Astrocyte (in vitro differentiated cells and primary cell): ENCODE measurements at regions not wholly inside any gene's neighbourhood (a gene's known extent, or its start where the extent isn't known, plus 50 kb on each side); places are given as distances from the start of the nearest gene placed in this dataset.

Experiments
- DNase-seq: peaks from one replicate; pipeline ENCODE4 v3.0.0-alpha.2; 2010; ENCODE audit warnings: low read depth
- FAIRE-seq: peaks from 2 replicates; lab custom pipeline; 2011; peaks lifted over from hg19 to GRCh38; lab: Jason Lieb, UNC
- H2AFZ ChIP-seq: 2 replicates; pipeline ENCODE4 v1.6.0; 2012; ENCODE audit warnings: low read depth, low read length, inconsistent platforms
- H3K27ac ChIP-seq: 2 replicates; pipeline ENCODE4 v1.5.1; 2011; ENCODE audit warnings: low read depth, low read length, inconsistent platforms
- H3K27me3 ChIP-seq: 2 replicates; pipeline ENCODE4 v1.6.0; 2011; ENCODE audit warnings: low read length, inconsistent platforms; ENCODE audit not compliant: insufficient read depth
- H3K36me3 ChIP-seq: 2 replicates; pipeline ENCODE4 v1.5.1; 2011; ENCODE audit warnings: low read length, inconsistent platforms; ENCODE audit not compliant: insufficient read depth
- H3K4me1 ChIP-seq: 2 replicates; pipeline ENCODE4 v1.5.1; 2011; ENCODE audit warnings: low read length, inconsistent platforms; ENCODE audit not compliant: insufficient read depth
- H3K4me2 ChIP-seq: 2 replicates; pipeline ENCODE4 v1.6.0; 2012; ENCODE audit warnings: low read length, inconsistent platforms
- H3K4me3 ChIP-seq: 2 replicates; pipeline ENCODE4 v1.5.1; 2011; ENCODE audit warnings: low read depth, mild to moderate bottlenecking, low read length, inconsistent platforms; ENCODE audit not compliant: insufficient read depth
- H3K79me2 ChIP-seq: 2 replicates; pipeline ENCODE4 v1.6.0; 2012; ENCODE audit warnings: mild to moderate bottlenecking, low read length, inconsistent platforms; ENCODE audit not compliant: insufficient read depth
- H3K9ac ChIP-seq: 2 replicates; pipeline ENCODE4 v1.6.0; 2012; ENCODE audit warnings: mild to moderate bottlenecking, low read length, inconsistent platforms
- H3K9me3 ChIP-seq: 2 replicates; pipeline ENCODE4 v1.5.1; 2012; ENCODE audit warnings: low read depth, mild to moderate bottlenecking, low read length, inconsistent platforms; ENCODE audit not compliant: insufficient read depth
- H4K20me1 ChIP-seq: 2 replicates; pipeline ENCODE4 v1.6.0; 2012; ENCODE audit warnings: low read length, inconsistent platforms; ENCODE audit not compliant: insufficient read depth
- H3K27ac Mint-ChIP-seq: one replicate; pipeline ENCODE4 v1.8.0; 2021; ENCODE audit warnings: mild to moderate bottlenecking, mixed read lengths; ENCODE audit not compliant: unreplicated experiment
- H3K27me3 Mint-ChIP-seq: one replicate; pipeline ENCODE4 v1.8.0; 2021; ENCODE audit warnings: low read depth, mixed read lengths; ENCODE audit not compliant: unreplicated experiment
- H3K36me3 Mint-ChIP-seq: one replicate; pipeline ENCODE4 v1.8.0; 2021; ENCODE audit warnings: low read depth, mixed read lengths; ENCODE audit not compliant: unreplicated experiment
- H3K4me1 Mint-ChIP-seq: one replicate; pipeline ENCODE4 v1.8.0; 2021; ENCODE audit warnings: low read depth, mixed read lengths; ENCODE audit not compliant: unreplicated experiment
- H3K4me3 Mint-ChIP-seq: one replicate; pipeline ENCODE4 v1.8.0; 2021; ENCODE audit warnings: mild to moderate bottlenecking, moderate library complexity, mixed read lengths; ENCODE audit not compliant: unreplicated experiment
- H3K9me3 Mint-ChIP-seq: one replicate; pipeline ENCODE4 v1.8.0; 2021; ENCODE audit warnings: mild to moderate bottlenecking, mixed read lengths; ENCODE audit not compliant: unreplicated experiment
- CTCF ChIP-seq: IDR thresholded peaks from 2 replicates; pipeline ENCODE4 v1.5.1; 2011; ENCODE audit warnings: low read depth, mild to moderate bottlenecking, inconsistent platforms, low read length, moderate library complexity; ENCODE audit not compliant: insufficient read depth
- EZH2 ChIP-seq: IDR thresholded peaks from 2 replicates; pipeline ENCODE4 v1.6.1; 2012; ENCODE audit warnings: mild to moderate bottlenecking, low read length, inconsistent platforms; ENCODE audit not compliant: insufficient read depth

DNA sequence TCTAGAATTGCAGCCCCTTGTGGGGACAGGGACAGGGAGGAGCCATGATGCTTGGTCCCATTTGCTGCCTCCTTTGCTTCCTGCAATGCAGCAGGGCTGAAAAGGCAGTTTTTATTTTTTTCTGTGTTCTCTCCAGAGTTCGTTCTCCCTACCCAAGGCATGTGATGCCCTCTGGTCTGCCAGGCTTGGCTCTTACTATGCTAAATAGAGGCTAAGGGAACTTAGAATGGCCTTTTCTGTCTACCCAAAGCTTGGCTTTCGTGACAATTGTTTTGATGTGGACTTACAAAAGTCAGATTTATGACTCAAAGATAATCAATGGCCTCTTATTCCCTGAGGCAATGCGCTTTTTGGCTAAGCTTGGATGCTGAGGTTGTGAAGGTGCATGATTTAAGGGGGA, 293.3 kb upstream of the TBL1XR1 start:
- H2AFZ ChIP-seq, result no peak overlapping the region
- H3K36me3 ChIP-seq, result no peaks in the 10 kb centered on the region
- Mint-ChIP-seq H3K27ac (no peak overlapping the region), H3K9me3 (peaks cover 7% of the 10 kb centered on the region), H3K36me3 (no peaks in the 10 kb centered on the region), H3K4me1 (peaks cover 6% of the 10 kb centered on the region), H3K27me3 (peaks cover 3% of the 10 kb centered on the region), H3K4me3 (no peak overlapping the region)
- no peak overlapping the region for H3K4me2 ChIP-seq
- DNase-seq, result no peak
- H3K4me3 ChIP-seq, result no peak overlapping the region
- H3K9ac ChIP-seq, result no peak overlapping the region
- no peaks in the 10 kb centered on the region for H4K20me1 ChIP-seq
- FAIRE-seq, result no peak
- H3K27me3 ChIP-seq, result no peaks in the 10 kb centered on the region
- H3K4me1 ChIP-seq, result no peaks in the 10 kb centered on the region
- H3K9me3 ChIP-seq, result no peaks in the 10 kb centered on the region
- H3K27ac ChIP-seq, result no peak overlapping the region
- no peaks in the 10 kb centered on the region for H3K79me2 ChIP-seq
- no peak for TF ChIP-seq EZH2

DNA sequence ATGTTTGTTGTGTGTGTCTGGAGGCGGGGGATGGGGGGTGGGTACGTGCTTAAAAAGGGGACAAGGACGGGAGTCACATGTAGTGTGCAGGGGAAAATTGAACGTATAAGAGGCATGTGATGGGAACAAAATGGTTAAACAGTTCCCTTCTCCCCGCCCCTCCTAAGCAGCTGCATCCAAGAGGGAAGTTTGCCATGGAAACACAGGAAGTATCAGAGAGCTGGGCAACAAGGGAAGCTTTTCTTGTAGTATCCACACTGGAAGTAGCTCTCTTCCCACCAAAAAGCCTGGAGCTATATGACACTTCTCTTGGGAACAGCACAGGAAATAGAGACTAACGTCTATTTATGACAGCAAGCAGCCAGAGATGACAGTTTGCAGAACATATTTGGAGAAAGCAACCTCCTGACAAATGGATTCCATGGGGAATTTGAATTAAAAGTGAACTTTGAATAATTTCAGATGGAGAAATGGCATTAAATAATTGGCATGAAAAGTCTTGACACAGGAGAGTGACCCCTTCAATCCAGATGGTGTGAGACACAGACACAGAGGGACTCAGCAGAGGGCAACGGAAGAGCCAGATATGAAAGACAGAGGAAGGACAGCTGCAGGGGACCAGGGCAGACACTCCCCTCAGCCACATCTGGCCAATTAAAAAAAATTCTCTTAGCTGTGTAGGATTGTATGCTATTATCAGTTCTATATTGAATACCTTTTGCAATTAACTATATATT, 294.2 kb upstream of the TBL1XR1 start:
- H3K4me1 ChIP-seq, result no peaks in the 10 kb centered on the region
- H3K4me3 ChIP-seq, result no peak overlapping the region
- Mint-ChIP-seq H3K4me1 (peaks cover 6% of the 10 kb centered on the region), H3K36me3 (no peaks in the 10 kb centered on the region), H3K4me3 (no peak overlapping the region), H3K9me3 (peaks cover 2% of the 10 kb centered on the region), H3K27ac (no peak overlapping the region), H3K27me3 (peaks cover 3% of the 10 kb centered on the region)
- no peaks in the 10 kb centered on the region for H3K36me3 ChIP-seq
- TF ChIP-seq CTCF, result no peak
- no peak for TF ChIP-seq EZH2
- H3K4me2 ChIP-seq, result no peak overlapping the region
- H3K27ac ChIP-seq, result no peak overlapping the region
- no peaks in the 10 kb centered on the region for H4K20me1 ChIP-seq
- H3K9ac ChIP-seq, result no peak overlapping the region
- no peak for FAIRE-seq
- no peak overlapping the region for H2AFZ ChIP-seq
- no peaks in the 10 kb centered on the region for H3K27me3 ChIP-seq
- no peaks in the 10 kb centered on the region for H3K79me2 ChIP-seq
- no peak for DNase-seq
- H3K9me3 ChIP-seq, result no peaks in the 10 kb centered on the region

- Histone ChIP-seq H3K4me3 (no peak overlapping the region), H3K79me2 (no peaks in the 10 kb centered on the region), H3K27ac (no peak overlapping the region), H3K4me1 (peaks cover 2% of the 10 kb centered on the region), H3K4me2 (no peak overlapping the region), H4K20me1 (no peaks in the 10 kb centered on the region), H2AFZ (no peak overlapping the region), H3K9ac (no peak overlapping the region), H3K27me3 (no peaks in the 10 kb centered on the region), H3K36me3 (no peaks in the 10 kb centered on the region), H3K9me3 (no peaks in the 10 kb centered on the region)
- H3K9me3 Mint-ChIP-seq, result peaks cover 2% of the 10 kb centered on the region
- H3K36me3 Mint-ChIP-seq, result no peaks in the 10 kb centered on the region
- H3K27ac Mint-ChIP-seq, result no peak overlapping the region
- TF ChIP-seq CTCF (no peak), EZH2 (no peak)
- H3K4me1 Mint-ChIP-seq, result no peaks in the 10 kb centered on the region
- DNase-seq, result no peak
- H3K4me3 Mint-ChIP-seq, result no peak overlapping the region
- no peak for FAIRE-seq
- peaks cover 3% of the 10 kb centered on the region for H3K27me3 Mint-ChIP-seq
Measured at GRCh38 chr3:177493091-177493490, 295.8 kb upstream of the TBL1XR1 start.
